ENCODE measurements at regions not wholly inside any gene's neighbourhood (a gene's known extent, or its start where the extent isn't known, plus 50 kb on each side); places are given as distances from the start of the nearest gene placed in this dataset.

DNA sequence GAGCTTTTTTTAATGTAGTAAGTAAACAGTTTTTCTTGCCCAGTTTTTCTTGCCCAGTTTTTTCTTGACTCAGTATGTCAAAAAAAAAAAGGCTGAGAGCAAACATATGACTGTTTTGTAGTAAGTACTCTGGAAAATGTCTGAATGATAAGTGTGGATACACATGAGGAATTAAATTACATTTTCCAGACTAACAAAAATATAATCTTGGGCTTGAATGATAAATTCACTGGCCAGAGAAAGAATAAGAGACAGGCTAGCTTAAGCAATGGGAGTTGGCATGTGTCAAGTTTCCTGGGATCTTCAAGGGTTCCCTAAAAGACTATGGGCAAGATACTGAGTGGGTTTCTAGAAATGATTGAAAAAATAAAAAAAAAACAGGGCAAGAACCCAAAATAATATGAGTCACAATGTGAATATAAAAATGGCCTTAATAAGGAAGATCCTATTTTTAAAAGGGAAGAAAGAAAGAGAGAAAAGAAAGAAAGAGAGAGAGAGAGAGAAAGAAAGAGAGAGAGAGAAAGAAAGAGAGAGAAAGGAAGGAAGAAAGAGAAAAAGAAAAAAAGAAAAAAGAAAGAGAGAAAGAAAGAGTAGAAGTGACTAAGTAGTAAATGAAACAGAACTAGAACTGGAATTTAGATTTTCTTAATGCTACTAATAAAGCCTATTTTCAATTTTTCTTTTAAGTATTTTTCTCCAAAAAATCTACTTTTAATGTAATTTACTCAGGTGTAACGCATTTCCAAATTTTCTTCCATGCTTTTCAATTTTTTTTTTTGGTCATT lies 60.2 kb downstream of the TFPI2 start:
- TF ChIP-seq CTCF (conservative IDR thresholded peaks at IDR 0.05; ENCODE audit: low read depth), result no peak
- POLR2A ChIA-PET (ENCODE audit: low non-redundant PET), result no interaction called here
- DNase-seq (ENCODE audit: low spot score), result no peak
- H3K27ac ChIP-seq, result no peak overlapping the region
- CTCF ChIA-PET, result no interaction called here

- CTCF ChIA-PET, result no interaction called here
- H3K27ac ChIP-seq, result no peak overlapping the region
Measured at GRCh38 chr7:93828260-93828659, 62.3 kb downstream of the TFPI2 start.

GRCh38 chr7:93823621-93824020 lies 66.9 kb downstream of the TFPI2 start:
- CTCF ChIA-PET, result interaction anchor here (0.6 kb wide), 1 partner anchor 260 kb away, joined by 4 read pairs; no protein-coding TSS in a partner anchor
- POLR2A ChIA-PET (ENCODE audit: low non-redundant PET), result no interaction called here
- no peak for TF ChIP-seq CTCF (conservative IDR thresholded peaks at IDR 0.05; ENCODE audit: low read depth)
- H3K27ac ChIP-seq, result no peak overlapping the region
- no peak for DNase-seq (ENCODE audit: low spot score)

More at GRCh38 chr7:93828260-93828659, 62.3 kb downstream of the TFPI2 start:
- DNase-seq (ENCODE audit: low spot score), result no peak
- TF ChIP-seq CTCF (conservative IDR thresholded peaks at IDR 0.05; ENCODE audit: low read depth), result no peak
- POLR2A ChIA-PET (ENCODE audit: low non-redundant PET), result no interaction called here

- ChIA-PET CTCF (no interaction called here), POLR2A (ENCODE audit: low non-redundant PET) (no interaction called here)
- no peak for DNase-seq (ENCODE audit: low spot score)
- H3K27ac ChIP-seq, result no peak overlapping the region
- TF ChIP-seq CTCF (conservative IDR thresholded peaks at IDR 0.05; ENCODE audit: low read depth), result no peak
Measured at GRCh38 chr7:93821463-93821862, 69.1 kb downstream of the TFPI2 start.

DNA sequence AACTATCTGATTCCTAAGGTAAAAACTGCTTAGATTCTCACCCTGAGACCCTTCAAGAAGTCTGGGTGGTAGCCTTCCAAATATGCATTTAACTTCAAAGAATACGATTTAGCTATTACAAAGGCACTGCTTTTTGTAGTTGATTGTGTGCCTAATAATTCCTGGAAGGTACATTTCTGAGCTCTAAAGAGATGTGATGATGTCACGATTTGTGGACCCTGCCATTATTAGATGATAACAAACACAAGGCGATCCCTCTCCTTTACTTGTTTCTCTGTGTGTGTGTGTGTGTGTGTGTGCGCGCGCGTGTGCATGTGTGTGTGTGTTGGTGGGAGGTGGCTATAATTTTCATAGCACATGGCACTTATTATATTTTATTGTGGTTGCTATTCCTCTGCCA lies 70.9 kb downstream of the TFPI2 start:
- DNase-seq (ENCODE audit: low spot score), result no peak
- CTCF ChIA-PET, result no interaction called here
- no peak overlapping the region for H3K27ac ChIP-seq
- POLR2A ChIA-PET (ENCODE audit: low non-redundant PET), result no interaction called here
- TF ChIP-seq CTCF (conservative IDR thresholded peaks at IDR 0.05; ENCODE audit: low read depth), result no peak

- CTCF ChIA-PET, result no interaction called here
- no peak for TF ChIP-seq CTCF (conservative IDR thresholded peaks at IDR 0.05; ENCODE audit: low read depth)
- no peak for DNase-seq (ENCODE audit: low spot score)
- POLR2A ChIA-PET (ENCODE audit: low non-redundant PET), result no interaction called here
- no peak overlapping the region for H3K27ac ChIP-seq
Measured at GRCh38 chr7:93817526-93817925, 73.0 kb downstream of the TFPI2 start.
